Peyer's patch (tissue), 4 donors: ENCODE measurements at regions not wholly inside any gene's neighbourhood (a gene's known extent, or its start where the extent isn't known, plus 50 kb on each side); places are given as distances from the start of the nearest gene placed in this dataset.

Experiments
- CTCF ChIP-seq, 6 experiments: fragments of 450-650 bp in 4 of 6; fragments of 200-600 bp in 2 of 6; sonication (generic) in 1 of 6; IDR thresholded peaks; one replicate each; pipeline ENCODE4 v1.5.1; 2017 to 2019; ENCODE audit warnings: antibody characterized with exemption in 6 of 6, mild to moderate bottlenecking in 3 of 6, moderate library complexity in 1 of 6
- POLR2A ChIP-seq, 2 donors: fragments of 450-650 bp; IDR thresholded peaks; one replicate each; pipeline ENCODE4 v1.5.1; 2017; ENCODE audit warnings: antibody characterized with exemption in 2 of 2, mild to moderate bottlenecking in 2 of 2, moderate library complexity in 2 of 2

GRCh38 chr9:115507148-115507547 is 389.2 kb upstream of the TNC start:
- TF ChIP-seq POLR2A (IDR thresholded peaks at IDR 0.05), result no peak
- TF ChIP-seq CTCF (IDR thresholded peaks at IDR 0.05), result no peak
